H1 (cell line): ENCODE measurements at regions not wholly inside any gene's neighbourhood (a gene's known extent, or its start where the extent isn't known, plus 50 kb on each side); places are given as distances from the start of the nearest gene placed in this dataset.

Experiments used
- ATF3 ChIP-seq: IDR thresholded peaks from 2 replicates; pipeline ENCODE4 v1.6.1; 2011; ENCODE audit warnings: low read depth, mild to moderate bottlenecking, low read length; ENCODE audit not compliant: insufficient read depth
- CHD7 ChIP-seq: fragments of 300-600 bp; sonication (generic); IDR thresholded peaks from 2 replicates; pipeline ENCODE4 v1.7.1; 2012; ENCODE audit warnings: low read length, moderate library complexity, mild to moderate bottlenecking, inconsistent platforms; ENCODE audit not compliant: insufficient replicate concordance
- E2F6 ChIP-seq: IDR thresholded peaks from 2 replicates; pipeline ENCODE4 v1.6.1; 2012; ENCODE audit warnings: inconsistent platforms
- FOSL1 ChIP-seq: IDR thresholded peaks from 2 replicates; pipeline ENCODE4 v1.6.1; 2011; ENCODE audit warnings: mild to moderate bottlenecking, low read depth, low read length, moderate library complexity; ENCODE audit not compliant: insufficient read depth
- GABPA ChIP-seq: IDR thresholded peaks from 2 replicates; pipeline ENCODE4 v1.6.1; 2011; ENCODE audit warnings: mild to moderate bottlenecking, low read length, moderate library complexity, borderline replicate concordance; ENCODE audit not compliant: insufficient read depth
- RBBP5 ChIP-seq: IDR thresholded peaks from 2 replicates; pipeline ENCODE4 v1.7.1; 2012; ENCODE audit warnings: low read depth, mild to moderate bottlenecking, inconsistent platforms, low read length, moderate library complexity, borderline replicate concordance
- RXRA ChIP-seq: IDR thresholded peaks from 2 replicates; pipeline ENCODE4 v1.6.1; 2011; ENCODE audit warnings: low read depth, mild to moderate bottlenecking, low read length, moderate library complexity; ENCODE audit not compliant: insufficient read depth

- TF ChIP-seq CHD7 (no peak), RXRA (no peak), E2F6 (no peak), RBBP5 (no peak), FOSL1 (no peak), ATF3 (no peak), GABPA (no peak)
Observed at GRCh38 chr6:168909288-168909687, 344.4 kb downstream of the THBS2 start (continued).
